ENCODE measurements at regions not wholly inside any gene's neighbourhood (a gene's known extent, or its start where the extent isn't known, plus 50 kb on each side); places are given as distances from the start of the nearest gene placed in this dataset.
"Not testable (repeated sequence)": the region's sequence is repeated elsewhere in the genome, so short reads cannot be mapped to it uniquely, and the experiment has no call there.

DNA sequence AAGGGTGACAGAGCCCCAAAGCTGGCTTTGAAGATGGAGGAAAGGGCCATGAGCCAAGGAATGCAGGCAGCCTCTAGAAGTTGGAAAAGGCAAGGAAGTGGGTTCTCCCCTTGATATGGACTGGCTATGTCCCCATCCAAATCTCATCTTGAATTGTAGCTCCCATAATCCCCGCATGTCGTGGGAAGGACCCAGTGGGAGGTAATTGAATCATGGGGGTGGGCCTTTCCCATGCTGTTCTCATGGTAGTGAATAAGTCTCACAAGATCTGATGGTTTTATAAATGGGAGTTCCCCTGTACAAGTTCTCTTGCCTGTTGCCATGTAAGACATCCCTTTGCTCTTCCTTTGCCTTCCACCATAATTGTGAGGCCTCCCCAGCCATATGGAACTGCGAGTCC lies 65.0 kb upstream of the NANOS1 start:
- H3K36me3 Mint-ChIP-seq; H3K27ac ChIP-seq (ENCODE audit: low read depth, low read length); H3K27me3 ChIP-seq (ENCODE audit: control insufficient read depth in 2 of 2, insufficient read depth in 2 of 2, low read length in 2 of 2); H3K4me1 Mint-ChIP-seq; H3K9me3 ChIP-seq (ENCODE audit: control insufficient read depth in 2 of 3, low read length in 3 of 3); DNase-seq; POLR2A ChIA-PET; ATAC-seq; CTCF ChIA-PET; H3K9me3 Mint-ChIP-seq; intact Hi-C loops (cut with micrococcal nuclease); H3K36me3 ChIP-seq (ENCODE audit: control insufficient read depth in 2 of 3, insufficient read depth in 3 of 3, low read length in 3 of 3); H3K4me3 ChIP-seq (ENCODE audit: low read length); H3K4me1 ChIP-seq (ENCODE audit: control insufficient read depth in 2 of 2, insufficient read depth in 2 of 2, low read length in 2 of 2); H3K27ac Mint-ChIP-seq; H3K4me3 Mint-ChIP-seq: not testable (repeated sequence)
- H3K27me3 Mint-ChIP-seq: peaks cover 3 to 19% (median 13%) of the 10 kb centered on the region in 5 donors

DNA sequence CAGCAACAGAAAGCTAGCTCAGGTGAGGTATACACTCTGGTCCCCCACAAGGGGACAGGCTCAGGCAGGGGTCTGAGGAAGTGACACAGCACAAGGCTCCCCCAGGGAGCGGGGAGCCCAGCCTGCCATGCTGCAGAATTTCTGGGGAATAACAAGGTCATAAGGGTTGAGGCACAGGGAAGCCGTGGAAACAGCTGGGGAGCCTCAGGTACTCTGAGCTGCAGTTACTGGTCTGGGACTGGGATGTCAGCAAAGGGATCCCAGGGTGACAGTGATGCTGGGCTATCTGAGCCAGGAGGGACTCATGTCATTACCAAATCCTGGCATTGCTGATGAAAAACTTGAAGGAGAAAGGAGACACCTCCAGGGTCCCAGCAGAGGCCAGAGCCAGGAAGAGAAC lies 64.4 kb upstream of the NANOS1 start:
- Histone ChIP-seq H3K27me3 (ENCODE audit: control insufficient read depth in 2 of 2, insufficient read depth in 2 of 2, low read length in 2 of 2) (peaks cover 0 to 3% of the 10 kb centered on the region in 2 donors), H3K27ac (ENCODE audit: low read depth, low read length) (no peak overlapping the region), H3K4me1 (ENCODE audit: control insufficient read depth in 2 of 2, insufficient read depth in 2 of 2, low read length in 2 of 2) (no peaks in the 10 kb centered on the region), H3K4me3 (ENCODE audit: low read length) (no peak overlapping the region), H3K36me3 (ENCODE audit: control insufficient read depth in 2 of 3, insufficient read depth in 3 of 3, low read length in 3 of 3) (no peaks in the 10 kb centered on the region), H3K9me3 (ENCODE audit: control insufficient read depth in 2 of 3, low read length in 3 of 3) (no peaks in the 10 kb centered on the region)
- H3K9me3 Mint-ChIP-seq: peaks cover 0 to 2% (median 0%) of the 10 kb centered on the region in 11 donors
- H3K27me3 Mint-ChIP-seq: peaks cover 3 to 23% (median 13%) of the 10 kb centered on the region in 5 donors
- no peak for ATAC-seq
- H3K27ac Mint-ChIP-seq: no peak overlapping the region
- DNase-seq: no peak
- POLR2A ChIA-PET: no interaction called here
- intact Hi-C loops (cut with micrococcal nuclease): no loop called here
- no peak overlapping the region for H3K4me3 Mint-ChIP-seq
- CTCF ChIA-PET: no interaction called here
- peaks cover 0 to 1% (median 0%) of the 10 kb centered on the region in 7 donors for H3K4me1 Mint-ChIP-seq
- H3K36me3 Mint-ChIP-seq: no peaks in the 10 kb centered on the region

- ATAC-seq: no peak
- intact Hi-C loops (cut with micrococcal nuclease): no loop called here
- peaks cover 5 to 28% (median 13%) of the 10 kb centered on the region in 5 donors for H3K27me3 Mint-ChIP-seq
- Histone ChIP-seq H3K4me3 (ENCODE audit: low read length) (no peak overlapping the region), H3K27ac (ENCODE audit: low read depth, low read length) (no peak overlapping the region), H3K9me3 (ENCODE audit: control insufficient read depth in 2 of 3, low read length in 3 of 3) (no peaks in the 10 kb centered on the region), H3K36me3 (ENCODE audit: control insufficient read depth in 2 of 3, insufficient read depth in 3 of 3, low read length in 3 of 3) (no peaks in the 10 kb centered on the region), H3K27me3 (ENCODE audit: control insufficient read depth in 2 of 2, insufficient read depth in 2 of 2, low read length in 2 of 2) (peaks cover 0 to 3% of the 10 kb centered on the region in 2 donors), H3K4me1 (ENCODE audit: control insufficient read depth in 2 of 2, insufficient read depth in 2 of 2, low read length in 2 of 2) (no peaks in the 10 kb centered on the region)
- ChIA-PET CTCF (no interaction called here), POLR2A (no interaction called here)
- H3K27ac Mint-ChIP-seq: no peak overlapping the region
- H3K4me1 Mint-ChIP-seq: peaks cover 0 to 1% (median 0%) of the 10 kb centered on the region in 7 donors
- peaks cover 0 to 2% (median 0%) of the 10 kb centered on the region in 11 donors for H3K9me3 Mint-ChIP-seq
- DNase-seq: no peak
- H3K4me3 Mint-ChIP-seq: no peak overlapping the region
- no peaks in the 10 kb centered on the region for H3K36me3 Mint-ChIP-seq
Measured at GRCh38 chr10:118965645-118966044, 63.9 kb upstream of the NANOS1 start.

DNA sequence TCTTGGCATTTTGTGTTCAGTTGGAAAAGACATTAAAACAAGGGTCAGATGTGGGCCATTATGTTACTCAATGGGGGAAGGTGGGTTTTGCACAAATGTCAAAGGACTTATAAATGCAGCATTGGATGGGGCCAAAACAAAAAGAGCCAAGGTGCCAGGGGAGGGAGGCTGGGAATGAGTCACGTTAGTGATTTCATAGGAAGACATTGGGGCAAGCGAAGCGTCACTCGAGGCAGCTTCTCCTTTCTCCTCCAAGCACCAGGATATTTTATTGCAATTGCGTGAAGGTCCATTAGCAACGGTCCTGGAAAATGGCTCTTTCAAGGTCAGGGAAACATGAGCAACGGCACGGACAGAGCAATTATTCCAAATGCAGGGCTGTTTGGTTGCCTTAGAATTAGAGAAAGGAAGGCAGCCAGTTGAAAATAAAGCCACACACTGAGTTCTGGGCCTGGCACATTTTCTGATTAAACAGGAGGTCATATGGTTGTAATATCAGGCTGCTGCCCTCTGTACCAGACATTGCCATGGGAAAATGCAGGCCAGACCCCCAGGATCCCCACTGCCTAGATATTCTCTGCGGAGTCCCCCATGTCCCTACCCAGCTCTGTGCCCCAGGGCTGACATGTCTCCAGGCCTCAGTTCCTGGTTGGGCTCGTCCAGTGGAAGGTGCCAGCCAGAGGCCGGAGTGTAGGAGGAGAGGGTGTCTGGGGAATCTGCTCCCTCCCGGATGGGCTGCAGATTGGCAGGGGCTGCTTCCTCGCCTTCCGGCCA lies 63.3 kb upstream of the NANOS1 start:
- peaks cover 7 to 28% (median 13%) of the 10 kb centered on the region in 5 donors for H3K27me3 Mint-ChIP-seq
- peaks cover 0 to 1% (median 0%) of the 10 kb centered on the region in 7 donors for H3K4me1 Mint-ChIP-seq
- H3K27ac Mint-ChIP-seq: no peak overlapping the region
- H3K9me3 ChIP-seq (ENCODE audit: control insufficient read depth in 2 of 3, low read length in 3 of 3): no peaks in the 10 kb centered on the region
- no peak for ATAC-seq
- H3K27ac ChIP-seq (ENCODE audit: low read depth, low read length): no peak overlapping the region
- ChIA-PET CTCF (no interaction called here), POLR2A (no interaction called here)
- no peak overlapping the region for H3K4me3 ChIP-seq (ENCODE audit: low read length)
- H3K27me3 ChIP-seq (ENCODE audit: control insufficient read depth in 2 of 2, insufficient read depth in 2 of 2, low read length in 2 of 2): peaks cover 0 to 3% of the 10 kb centered on the region in 2 donors
- no peaks in the 10 kb centered on the region for H3K36me3 ChIP-seq (ENCODE audit: control insufficient read depth in 2 of 3, insufficient read depth in 3 of 3, low read length in 3 of 3)
- no peaks in the 10 kb centered on the region for H3K4me1 ChIP-seq (ENCODE audit: control insufficient read depth in 2 of 2, insufficient read depth in 2 of 2, low read length in 2 of 2)
- no peak overlapping the region for H3K4me3 Mint-ChIP-seq
- intact Hi-C loops (cut with micrococcal nuclease): no loop called here
- no peak for DNase-seq
- peaks cover 0 to 2% (median 0%) of the 10 kb centered on the region in 11 donors for H3K9me3 Mint-ChIP-seq
- no peaks in the 10 kb centered on the region for H3K36me3 Mint-ChIP-seq

DNA sequence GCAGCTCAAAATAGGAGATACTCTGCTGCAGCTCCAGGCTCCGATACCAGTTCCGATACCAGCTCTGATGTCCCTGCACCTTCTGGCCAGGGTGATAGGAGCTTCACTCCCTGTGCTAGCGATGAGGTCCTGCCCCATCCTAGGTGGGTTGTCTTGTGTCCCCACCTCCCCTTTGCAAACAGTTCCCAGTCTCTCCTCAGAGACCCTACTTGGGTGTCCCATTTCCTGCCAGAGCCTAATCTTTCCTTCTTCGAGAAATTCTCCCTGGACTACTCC lies 62.7 kb upstream of the NANOS1 start:
- intact Hi-C loops (cut with micrococcal nuclease): no loop called here
- Mint-ChIP-seq H3K36me3 (no peaks in the 10 kb centered on the region), H3K4me1 (peaks cover 0 to 1% (median 0%) of the 10 kb centered on the region in 7 donors), H3K27ac (no peak overlapping the region), H3K9me3 (peaks cover 0 to 2% (median 0%) of the 10 kb centered on the region in 11 donors), H3K4me3 (no peak overlapping the region), H3K27me3 (peaks cover 9 to 28% (median 13%) of the 10 kb centered on the region in 5 donors)
- ATAC-seq: no peak
- H3K27ac ChIP-seq (ENCODE audit: low read depth, low read length): no peak overlapping the region
- no peak for DNase-seq
- H3K9me3 ChIP-seq (ENCODE audit: control insufficient read depth in 2 of 3, low read length in 3 of 3): no peaks in the 10 kb centered on the region
- ChIA-PET POLR2A (no interaction called here), CTCF (no interaction called here)
- H3K27me3 ChIP-seq (ENCODE audit: control insufficient read depth in 2 of 2, insufficient read depth in 2 of 2, low read length in 2 of 2): peaks cover 0 to 3% of the 10 kb centered on the region in 2 donors
- H3K36me3 ChIP-seq (ENCODE audit: control insufficient read depth in 2 of 3, insufficient read depth in 3 of 3, low read length in 3 of 3): no peaks in the 10 kb centered on the region
- no peaks in the 10 kb centered on the region for H3K4me1 ChIP-seq (ENCODE audit: control insufficient read depth in 2 of 2, insufficient read depth in 2 of 2, low read length in 2 of 2)
- H3K4me3 ChIP-seq (ENCODE audit: low read length): no peak overlapping the region

GRCh38 chr10:118967160-118967559 lies 62.4 kb upstream of the NANOS1 start:
- Mint-ChIP-seq H3K4me3 (no peak overlapping the region), H3K27me3 (peaks cover 12 to 28% (median 14%) of the 10 kb centered on the region in 5 donors), H3K4me1 (peaks cover 0 to 1% (median 0%) of the 10 kb centered on the region in 7 donors), H3K36me3 (no peaks in the 10 kb centered on the region), H3K9me3 (peaks cover 0 to 2% (median 0%) of the 10 kb centered on the region in 11 donors), H3K27ac (no peak overlapping the region)
- Histone ChIP-seq H3K27ac (ENCODE audit: low read depth, low read length) (no peak overlapping the region), H3K36me3 (ENCODE audit: control insufficient read depth in 2 of 3, insufficient read depth in 3 of 3, low read length in 3 of 3) (no peaks in the 10 kb centered on the region), H3K4me3 (ENCODE audit: low read length) (no peak overlapping the region), H3K9me3 (ENCODE audit: control insufficient read depth in 2 of 3, low read length in 3 of 3) (no peaks in the 10 kb centered on the region), H3K4me1 (ENCODE audit: control insufficient read depth in 2 of 2, insufficient read depth in 2 of 2, low read length in 2 of 2) (no peaks in the 10 kb centered on the region), H3K27me3 (ENCODE audit: control insufficient read depth in 2 of 2, insufficient read depth in 2 of 2, low read length in 2 of 2) (peaks cover 0 to 3% of the 10 kb centered on the region in 2 donors)
- ChIA-PET POLR2A (no interaction called here), CTCF (no interaction called here)
- intact Hi-C loops (cut with micrococcal nuclease): no loop called here
- no peak for ATAC-seq
- no peak for DNase-seq

DNA sequence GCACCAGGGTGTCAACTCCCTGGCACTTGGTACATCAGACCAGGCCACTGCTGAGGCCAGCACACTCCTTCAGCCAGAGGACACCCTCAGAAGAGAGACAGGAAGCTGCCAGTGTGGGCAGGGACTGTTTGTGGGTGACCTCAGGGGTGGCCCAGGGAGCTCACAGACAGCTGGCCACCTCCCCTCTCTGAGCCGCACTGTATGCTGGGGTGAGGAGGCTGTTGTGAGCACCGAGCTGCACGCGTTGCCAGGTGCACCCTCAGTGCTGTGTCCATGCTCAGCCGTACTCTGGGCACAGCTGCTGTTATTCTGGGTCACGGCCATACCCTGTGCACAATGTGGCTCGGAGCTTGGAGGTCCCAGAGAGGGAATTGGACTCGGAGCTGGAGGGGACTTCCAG lies 61.5 kb upstream of the NANOS1 start:
- POLR2A ChIA-PET: no interaction called here
- ATAC-seq (peak; percentile 20), DNase-seq (no peak)
- CTCF ChIA-PET: no interaction called here
- Mint-ChIP-seq H3K36me3 (peaks cover 0 to 2% (median 0%) of the 10 kb centered on the region in 5 donors), H3K4me1 (peaks cover 0 to 1% (median 0%) of the 10 kb centered on the region in 7 donors), H3K9me3 (peaks cover 0 to 2% (median 0%) of the 10 kb centered on the region in 11 donors), H3K4me3 (no peak overlapping the region), H3K27me3 (peaks cover 13 to 28% (median 19%) of the 10 kb centered on the region in 5 donors), H3K27ac (no peak overlapping the region)
- Histone ChIP-seq H3K9me3 (ENCODE audit: control insufficient read depth in 2 of 3, low read length in 3 of 3) (no peaks in the 10 kb centered on the region), H3K27ac (ENCODE audit: low read depth, low read length) (no peak overlapping the region), H3K4me3 (ENCODE audit: low read length) (no peak overlapping the region), H3K4me1 (ENCODE audit: control insufficient read depth in 2 of 2, insufficient read depth in 2 of 2, low read length in 2 of 2) (no peaks in the 10 kb centered on the region), H3K27me3 (ENCODE audit: control insufficient read depth in 2 of 2, insufficient read depth in 2 of 2, low read length in 2 of 2) (peaks cover 0 to 3% of the 10 kb centered on the region in 2 donors), H3K36me3 (ENCODE audit: control insufficient read depth in 2 of 3, insufficient read depth in 3 of 3, low read length in 3 of 3) (no peaks in the 10 kb centered on the region)
- intact Hi-C loops (cut with micrococcal nuclease): no loop called here

Measured in naive thymus-derived CD4-positive, alpha-beta T cell (primary cell).